H1 (cell line): ENCODE measurements at regions not wholly inside any gene's neighbourhood (a gene's known extent, or its start where the extent isn't known, plus 50 kb on each side); places are given as distances from the start of the nearest gene placed in this dataset.

Source experiments
- CTCF ChIA-PET: fragments of 300-600 bp; sonication (Branson Sonifier 250); formaldehyde crosslinking; loops from one replicate; lab custom pipeline; 2021; ENCODE audit not compliant: partially characterized antibody; lab: Charles Lee
- POLR2A ChIA-PET: fragments of 300-600 bp; sonication (Branson Sonifier 250); formaldehyde crosslinking; loops from one replicate; lab custom pipeline; 2021; ENCODE audit warnings: inconsistent platforms; ENCODE audit not compliant: partially characterized antibody; lab: Charles Lee
- DNase-seq, 2 experiments: peaks; one replicate each; pipeline versions ENCODE4 v3.0.0 to v3.0.0-alpha.2; 2010 to 2022; ENCODE audit warnings: low spot score in 2 of 2, low read depth in 1 of 2, mixed read lengths in 1 of 2
- FAIRE-seq: peaks from 2 replicates; lab custom pipeline; 2011; peaks lifted over from hg19 to GRCh38; lab: Jason Lieb, UNC
- H2AFZ ChIP-seq: 2 replicates; pipeline ENCODE4 v1.8.1; 2012; ENCODE audit warnings: low read length, inconsistent platforms
- H2AK5ac ChIP-seq: 2 replicates; pipeline ENCODE4 v1.6.1; 2013; ENCODE audit warnings: low read depth, low read length
- H2BK120ac ChIP-seq: replicated peaks from 2 replicates; pipeline ENCODE3; 2013; ENCODE audit warnings: low read depth, low read length, inconsistent platforms
- H2BK12ac ChIP-seq: 2 replicates; pipeline ENCODE4 v1.6.1; 2013; ENCODE audit warnings: low read depth, low read length
- H2BK15ac ChIP-seq: 2 replicates; pipeline ENCODE4 v1.6.1; 2013; ENCODE audit warnings: low read length
- H2BK20ac ChIP-seq: 2 replicates; pipeline ENCODE4 v1.6.1; 2013; ENCODE audit warnings: low read length
- H2BK5ac ChIP-seq: 2 replicates; pipeline ENCODE4 v1.6.1; 2013; ENCODE audit warnings: low read depth, low read length
- H3K14ac ChIP-seq: 2 replicates; pipeline ENCODE4 v1.6.1; 2013; ENCODE audit warnings: inconsistent platforms; ENCODE audit not compliant: insufficient read length
- H3K18ac ChIP-seq: 2 replicates; pipeline ENCODE4 v1.6.1; 2013; ENCODE audit warnings: low read length; ENCODE audit errors: extremely low read depth
- H3K23ac ChIP-seq: 2 replicates; pipeline ENCODE4 v1.6.1; 2013; ENCODE audit warnings: inconsistent platforms; ENCODE audit not compliant: insufficient read length
- H3K23me2 ChIP-seq: 2 replicates; pipeline ENCODE4 v1.6.1; 2013; ENCODE audit warnings: low read depth, low read length
- H3K27ac ChIP-seq: 2 replicates; pipeline ENCODE4 v1.6.1; 2011; ENCODE audit warnings: low read depth, low read length, inconsistent platforms
- H3K27me3 ChIP-seq, 4 experiments: replicated peaks in 1 of 4; 1 replicate in 1 of 4; 2 replicates in 3 of 4; pipeline versions ENCODE4 v1.6.1 to v1.8.1; 2011 to 2013; ENCODE audit warnings: low read length in 3 of 4, mild to moderate bottlenecking in 3 of 4, inconsistent platforms in 2 of 4, mixed read lengths in 2 of 4, moderate library complexity in 1 of 4; ENCODE audit not compliant: control insufficient read depth in 3 of 4, insufficient read depth in 3 of 4; ENCODE audit errors: extremely low read depth in 1 of 4
- H3K36me3 ChIP-seq, 4 experiments: 2 replicates each; pipeline versions ENCODE4 v1.6.1 to v1.8.1; 2011 to 2013; ENCODE audit warnings: mild to moderate bottlenecking in 4 of 4, low read length in 3 of 4, moderate library complexity in 2 of 4, control low read depth in 1 of 4, inconsistent platforms in 1 of 4; ENCODE audit not compliant: insufficient read depth in 4 of 4, control insufficient read depth in 2 of 4
- H3K4ac ChIP-seq: replicated peaks from 2 replicates; pipeline ENCODE3; 2013; ENCODE audit warnings: low read length, low read depth, mixed read lengths, inconsistent platforms; ENCODE audit not compliant: insufficient read length
- H3K4me1 ChIP-seq, 4 experiments: replicated peaks in 1 of 4; 1 replicate in 1 of 4; 2 replicates in 3 of 4; pipeline versions ENCODE4 v1.6.1 to v1.8.1; 2011 to 2013; ENCODE audit warnings: low read length in 3 of 4, inconsistent platforms in 2 of 4, mixed read lengths in 1 of 4; ENCODE audit not compliant: insufficient read depth in 4 of 4, control insufficient read depth in 3 of 4
- H3K4me2 ChIP-seq, 2 experiments: 2 replicates each; pipeline versions ENCODE4 v1.6.1 to v1.8.1; 2011 to 2013; ENCODE audit warnings: low read depth in 2 of 2, low read length in 2 of 2, control low read depth in 1 of 2, inconsistent platforms in 1 of 2, mild to moderate bottlenecking in 1 of 2; ENCODE audit not compliant: insufficient read depth in 1 of 2
- H3K4me3 ChIP-seq, 4 experiments: fragments of 200-600, 300-600 bp in 1 of 4; sonication (generic), shearing (Covaris generic), sonication (Bioruptor Twin) in 1 of 4; 2 replicates each; pipeline versions ENCODE4 v1.5.1 to v1.8.1; 2011 to 2016; ENCODE audit warnings: low read length in 4 of 4, low read depth in 3 of 4, control low read depth in 2 of 4, inconsistent platforms in 2 of 4, mild to moderate bottlenecking in 2 of 4, mixed read lengths in 1 of 4, moderate library complexity in 1 of 4; ENCODE audit not compliant: insufficient read depth in 2 of 4; ENCODE audit errors: extremely low read depth in 1 of 4
- H3K56ac ChIP-seq: replicated peaks from 2 replicates; pipeline ENCODE3; 2013; ENCODE audit warnings: low read depth, mild to moderate bottlenecking, mixed read lengths, low read length, inconsistent platforms; ENCODE audit not compliant: insufficient read length
- H3K79me1 ChIP-seq: 2 replicates; pipeline ENCODE4 v1.6.1; 2013; ENCODE audit warnings: low read depth, low read length, control low read depth
- H3K79me2 ChIP-seq, 2 experiments: 2 replicates each; pipeline versions ENCODE4 v1.6.1 to v1.8.1; 2012 to 2013; ENCODE audit warnings: low read length in 2 of 2, mild to moderate bottlenecking in 2 of 2, inconsistent platforms in 1 of 2; ENCODE audit not compliant: insufficient read depth in 2 of 2, control insufficient read depth in 1 of 2
- H3K9ac ChIP-seq, 4 experiments: replicated peaks in 1 of 4; 1 replicate in 1 of 4; 2 replicates in 3 of 4; pipeline versions ENCODE4 v1.6.1 to v1.8.1; 2011 to 2013; ENCODE audit warnings: low read depth in 3 of 4, low read length in 3 of 4, control low read depth in 2 of 4, mild to moderate bottlenecking in 2 of 4, moderate library complexity in 2 of 4, inconsistent platforms in 1 of 4; ENCODE audit errors: extremely low read depth in 1 of 4
- H3K9me3 ChIP-seq, 2 experiments: 2 replicates each; pipeline versions ENCODE4 v1.6.1 to v1.8.1; 2012 to 2013; ENCODE audit warnings: mild to moderate bottlenecking in 2 of 2, moderate library complexity in 2 of 2, control low read depth in 1 of 2, inconsistent platforms in 1 of 2, low read depth in 1 of 2, low read length in 1 of 2, mixed read lengths in 1 of 2; ENCODE audit not compliant: insufficient read depth in 2 of 2
- H4K20me1 ChIP-seq, 2 experiments: replicated peaks in 1 of 2; 2 replicates each; pipeline versions ENCODE3 to v1.8.1; 2011 to 2013; ENCODE audit warnings: inconsistent platforms in 2 of 2, low read length in 2 of 2, mild to moderate bottlenecking in 1 of 2; ENCODE audit not compliant: insufficient read depth in 2 of 2, control insufficient read depth in 1 of 2
- H4K5ac ChIP-seq: 2 replicates; pipeline ENCODE4 v1.6.1; 2013; ENCODE audit warnings: low read length, low read depth, mixed read lengths, inconsistent platforms; ENCODE audit not compliant: insufficient read length
- H4K8ac ChIP-seq: 2 replicates; pipeline ENCODE4 v1.8.0; 2013; ENCODE audit warnings: mild to moderate bottlenecking, moderate library complexity, low read length, inconsistent platforms; ENCODE audit not compliant: insufficient read depth; ENCODE audit errors: extremely low read depth
- H4K91ac ChIP-seq: replicated peaks from 2 replicates; pipeline ENCODE3; 2013; ENCODE audit warnings: low read length, mixed read lengths, inconsistent platforms; ENCODE audit not compliant: insufficient read length
- BACH1 ChIP-seq: IDR thresholded peaks from 2 replicates; pipeline ENCODE4 v1.6.1; 2012; ENCODE audit warnings: low read length, improper control_type of control experiment
- HDAC2 ChIP-seq, 2 experiments: fragments of 300-600 bp in 1 of 2; sonication (generic) in 1 of 2; IDR thresholded peaks; 2 replicates each; pipeline ENCODE4 v1.6.1; 2011 to 2012; ENCODE audit warnings: low read depth in 2 of 2, low read length in 2 of 2, mild to moderate bottlenecking in 2 of 2, moderate library complexity in 2 of 2, borderline replicate concordance in 1 of 2, inconsistent platforms in 1 of 2
- HDAC6 ChIP-seq: IDR thresholded peaks from one replicate; pipeline ENCODE4 v1.7.1; 2012; ENCODE audit warnings: low read depth, mild to moderate bottlenecking, inconsistent platforms, low read length, moderate library complexity
- RAD21 ChIP-seq, 2 experiments: IDR thresholded peaks in 1 of 2; conservative IDR thresholded peaks in 1 of 2; 2 replicates each; pipeline ENCODE4 v1.6.1; 2011; ENCODE audit warnings: low read depth in 2 of 2, low read length in 2 of 2, improper control_type of control experiment in 1 of 2, inconsistent platforms in 1 of 2, mild to moderate bottlenecking in 1 of 2, moderate library complexity in 1 of 2
- RXRA ChIP-seq: IDR thresholded peaks from 2 replicates; pipeline ENCODE4 v1.6.1; 2011; ENCODE audit warnings: low read depth, mild to moderate bottlenecking, low read length, moderate library complexity; ENCODE audit not compliant: insufficient read depth
- SIX5 ChIP-seq: IDR thresholded peaks from 2 replicates; pipeline ENCODE4 v1.6.1; 2011; ENCODE audit warnings: mild to moderate bottlenecking, low read depth, low read length
- SRF ChIP-seq: IDR thresholded peaks from 2 replicates; pipeline ENCODE4 v1.6.1; 2011; ENCODE audit warnings: mild to moderate bottlenecking, low read depth, low read length, moderate library complexity
- SUZ12 ChIP-seq: fragments of 200-600 bp; sonication (generic); IDR thresholded peaks from 2 replicates; pipeline ENCODE4 v1.6.1; 2012; ENCODE audit warnings: mild to moderate bottlenecking, inconsistent platforms, low read length, moderate library complexity, mixed read lengths
- USF2 ChIP-seq: IDR thresholded peaks from 2 replicates; pipeline ENCODE4 v1.6.1; 2011; ENCODE audit warnings: low read length, improper control_type of control experiment
- WGBS, 2 experiments: shearing (Covaris generic) in 1 of 2; methylation state at CpG; one replicate each; pipeline versions ENCODE4 v1.1.6 to v1.1.7; 2013 to 2015; ENCODE audit warnings: low lambda C conversion rate in 2 of 2, mixed read lengths in 2 of 2, inconsistent platforms in 1 of 2, low coverage in 1 of 2, missing lambda C conversion rate in 1 of 2; ENCODE audit not compliant: insufficient replicate concordance in 2 of 2, insufficient coverage in 1 of 2, insufficient read length in 1 of 2; ENCODE audit errors: extremely low coverage in 1 of 2, missing lambda C conversion rate in 1 of 2; 5-methylcytosine and 5-hydroxymethylcytosine counted together

- ChIA-PET POLR2A (interaction anchor here (1.0 to 4.9 kb wide), 10 partner anchors 8 to 35 kb away, joined by 3 to 17 read pairs (median 7); no protein-coding TSS in a partner anchor), CTCF (interaction anchor here (0.6 to 3.6 kb wide), 5 partner anchors 8 to 55 kb away, joined by 3 to 24 read pairs (median 4); no protein-coding TSS in a partner anchor)
- 79% methylated on average over 17 of the region's 17 CpGs; no CpG with 5 or more reads in 1 of the 2 experiments for WGBS, 2 experiments
- Histone ChIP-seq H3K23me2 (no peaks in the 10 kb centered on the region), H4K8ac (peak overlapping the region; percentile 53; the same call in 1 of the 2 replicates), H3K4me3 (no peak overlapping the region), H2BK5ac (peak overlapping the region; percentile 63; the same call in 1 of the 2 replicates), H4K5ac (peak overlapping the region; percentile 30), H2BK15ac (peak overlapping the region; percentile 32; the same call in 1 of the 2 replicates), H4K20me1 (no peaks in the 10 kb centered on the region), H3K36me3 (no peaks in the 10 kb centered on the region), H2AFZ (no peak overlapping the region), H3K79me1 (0 out of 2 replicates have a peak, but pooled peaks cover 2% of the 10 kb centered on the region), H3K18ac (no peak overlapping the region; the same call in 1 of the 2 replicates), H2AK5ac (no peak overlapping the region), H3K4me2 (peak overlapping the region; percentile 10 to 39; a peak in 3 of 4 replicates), H2BK12ac (peak overlapping the region; percentile 72; the same call in 1 of the 2 replicates), H3K79me2 (peaks cover 0 to 4% of the 10 kb centered on the region in 2 experiments; a peak in 1 of 4 replicates), H3K27ac (no peak overlapping the region), H3K4ac (no peak overlapping the region), H2BK20ac (peak overlapping the region; percentile 48; the same call in 1 of the 2 replicates), H3K4me1 (peaks cover 6 to 22% (median 10%) of the 10 kb centered on the region in 4 experiments), H3K56ac (no peak overlapping the region), H3K23ac (no peak overlapping the region), H3K27me3 (no peaks in the 10 kb centered on the region), H3K9me3 (no peaks in the 10 kb centered on the region), H2BK120ac (peak overlapping the region; percentile 48), H3K14ac (no peak overlapping the region), H4K91ac (peak overlapping the region; percentile 76), H3K9ac (no peak overlapping the region)
- no peak for DNase-seq
- peak; percentile 82 for FAIRE-seq
- no peak for TF ChIP-seq SIX5
- no peak for TF ChIP-seq RXRA
- no peak for TF ChIP-seq RAD21 (IDR thresholded peaks at IDR 0.05 in 1 of 2, conservative IDR thresholded peaks at IDR 0.05 in 1 of 2; ENCODE audit: low read depth in 2 of 2, low read length in 2 of 2)
- no peak for TF ChIP-seq SUZ12
- no peak for TF ChIP-seq HDAC2 (IDR thresholded peaks at IDR 0.05; ENCODE audit: borderline replicate concordance in 1 of 2, low read depth in 2 of 2, low read length in 2 of 2)
- TF ChIP-seq SRF, result no peak
- TF ChIP-seq BACH1, result no peak
- no peak for TF ChIP-seq USF2
- TF ChIP-seq HDAC6, result no peak
These were observed 89.3 kb downstream of the NPY start for GRCh38 chr7:24372961-24373955.
